NOMO-1 (cell line): ENCODE measurements at regions not wholly inside any gene's neighbourhood (a gene's known extent, or its start where the extent isn't known, plus 50 kb on each side); places are given as distances from the start of the nearest gene placed in this dataset.
A peak's percentile ranks its signal among the peaks of the same experiment; 100 is the strongest.

Source experiments
- DNase-seq, 2 experiments: peaks; one replicate each; lab custom pipeline; 2025; ENCODE audit not compliant: unreplicated experiment in 2 of 2; lab: John Stamatoyannopoulos, UW

- DNase-seq, result peak in 1 of 2 experiments; percentile 24
Observed at GRCh38 chr6:11366183-11366933, 133.9 kb upstream of the NEDD9 start.

DNA sequence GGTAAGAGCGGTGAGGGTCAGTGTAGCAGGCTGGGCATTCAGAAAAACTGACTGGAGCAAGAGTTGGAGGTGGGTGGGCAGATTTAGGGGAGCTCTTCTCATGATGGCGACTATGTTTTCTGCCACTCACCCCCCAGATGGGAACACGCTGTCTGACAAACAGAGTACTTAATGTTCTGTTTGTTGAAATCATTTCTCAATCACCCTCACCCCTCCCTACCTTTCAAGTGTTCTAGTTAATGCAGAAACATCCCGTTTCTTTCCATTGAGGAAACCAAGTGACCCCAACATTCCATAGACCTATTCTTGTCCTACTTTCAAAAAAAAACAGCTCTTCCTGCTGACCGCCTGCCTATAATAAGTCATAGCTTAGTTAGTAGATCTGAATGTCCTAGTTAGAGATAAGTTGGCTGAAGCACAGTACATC lies 132.5 kb upstream of the NEDD9 start:
- no peak for DNase-seq

DNA sequence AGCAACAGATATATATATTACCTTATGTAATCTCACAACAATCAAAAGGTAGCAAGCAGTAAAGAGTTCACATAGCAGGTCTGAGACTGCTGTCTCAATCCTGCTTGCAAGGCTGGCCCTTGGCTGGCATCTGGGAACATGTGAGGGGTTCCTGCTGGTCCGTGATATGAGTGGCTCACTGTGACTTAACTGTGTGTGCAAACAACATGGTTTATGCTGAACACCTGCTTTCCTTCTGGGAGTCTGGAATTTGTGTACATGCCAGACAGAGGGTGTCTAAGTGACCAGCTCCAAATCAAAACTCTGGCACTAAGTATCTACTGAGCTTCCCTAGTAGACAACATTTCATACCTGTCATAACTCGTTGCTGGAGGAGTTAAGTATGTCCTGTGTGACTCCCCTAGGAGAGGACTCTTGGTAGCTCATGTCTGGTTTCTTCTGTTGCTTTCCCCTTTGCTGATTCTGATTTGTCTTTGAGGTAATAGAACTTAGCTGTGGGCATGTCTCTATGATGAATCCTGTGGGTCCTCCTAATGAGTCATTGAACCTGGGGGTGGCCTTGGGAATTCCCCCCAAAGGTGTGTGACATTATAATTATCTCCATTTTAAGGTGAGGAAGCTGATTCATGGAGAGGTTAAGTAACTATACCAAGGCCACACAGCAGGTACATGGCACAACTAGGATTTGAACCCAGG lies 131.6 kb upstream of the NEDD9 start:
- no peak for DNase-seq

GRCh38 chr6:11362564-11362963 lies 130.1 kb upstream of the NEDD9 start:
- DNase-seq, result no peak

DNA sequence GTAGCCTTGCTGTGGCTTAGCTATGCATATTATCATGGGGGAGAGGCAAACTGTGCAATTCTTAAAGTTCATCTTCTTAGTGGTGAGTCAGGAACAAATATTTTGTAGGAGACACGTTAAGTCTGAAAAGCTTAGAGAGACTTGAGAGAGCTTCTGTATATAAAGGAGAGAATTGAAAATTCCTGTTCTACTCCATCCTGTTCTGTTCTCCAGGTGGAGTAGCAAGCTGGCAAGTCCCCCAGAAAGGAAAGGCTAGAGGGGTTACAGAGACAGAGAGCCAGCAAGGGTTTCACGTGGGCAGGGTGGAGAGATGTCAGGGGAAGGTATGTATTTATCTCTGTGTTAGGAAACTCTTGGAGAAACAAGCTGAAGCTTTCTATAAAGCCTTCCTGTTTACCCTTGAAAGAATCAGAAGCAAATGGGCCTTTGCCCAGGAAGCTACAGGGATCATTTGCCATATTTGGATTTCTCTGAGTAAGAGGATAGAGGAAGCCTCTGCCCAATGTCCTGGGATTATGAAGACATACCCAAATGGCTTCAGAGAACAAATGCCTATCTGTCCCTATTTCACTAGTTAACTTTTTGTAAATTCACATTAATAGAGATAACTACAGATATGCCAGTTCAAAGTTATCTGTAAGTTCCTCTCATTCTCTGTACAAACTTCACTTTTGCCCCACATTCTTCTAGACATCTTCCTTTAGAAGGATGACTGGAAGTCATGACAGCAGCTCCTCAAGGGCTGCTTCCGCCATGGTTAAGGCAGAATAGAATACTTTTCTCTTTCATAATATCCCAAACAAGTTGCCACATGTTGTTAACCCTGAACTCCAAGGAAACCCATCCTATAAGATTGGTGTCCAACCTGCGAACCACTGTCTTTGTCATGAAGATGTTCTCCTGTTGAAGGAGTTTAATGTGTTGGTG lies 126.7 kb upstream of the NEDD9 start:
- DNase-seq, result no peak

GRCh38 chr6:11357285-11357684 lies 124.8 kb upstream of the NEDD9 start:
- DNase-seq, result no peak

GRCh38 chr6:11356404-11357155 lies 124.1 kb upstream of the NEDD9 start:
- no peak for DNase-seq

DNA sequence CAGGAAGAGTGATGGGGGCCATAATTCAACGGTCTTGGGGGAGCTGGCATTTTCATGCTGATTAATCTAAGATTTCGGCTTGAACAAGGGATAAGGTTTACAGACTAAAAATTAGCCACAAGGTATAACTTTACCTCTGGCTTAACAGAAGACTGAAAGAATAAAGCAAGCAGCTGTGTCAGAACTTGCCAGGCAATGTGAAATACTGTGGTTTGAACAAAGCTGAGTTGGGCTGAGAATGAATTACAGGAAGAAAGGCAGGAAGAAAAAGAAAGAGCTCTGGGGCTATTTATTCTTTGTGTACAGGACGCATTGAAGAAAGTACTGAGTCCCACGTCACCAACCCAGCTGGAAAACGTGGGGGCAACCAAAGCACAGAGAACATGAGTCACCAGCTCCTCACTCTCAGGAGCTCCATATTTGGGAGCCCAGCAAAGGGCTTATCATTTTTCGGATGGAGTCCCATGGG lies 121.5 kb upstream of the NEDD9 start:
- no peak for DNase-seq

- DNase-seq, result peak; percentile 96 to 99
Observed at GRCh38 chr6:11350294-11350693, 117.8 kb upstream of the NEDD9 start.

DNA sequence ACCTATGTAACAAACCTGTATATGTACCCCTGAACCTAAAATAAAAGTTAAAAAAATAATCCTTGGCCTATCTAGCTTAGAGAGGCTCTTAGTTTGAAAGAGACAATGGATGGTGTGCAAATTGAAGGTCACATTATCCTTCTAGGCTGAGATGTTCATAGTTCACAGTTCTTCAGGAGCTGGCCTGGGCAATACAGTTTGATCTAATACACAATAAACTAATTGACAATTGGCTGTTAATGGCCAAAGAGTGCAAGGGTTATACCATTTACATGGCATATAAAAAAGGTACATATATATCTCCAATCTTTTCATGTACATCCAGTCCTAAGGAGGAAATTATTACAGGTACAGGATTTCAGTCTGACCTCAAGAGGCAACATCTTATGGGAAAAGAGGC lies 117.4 kb upstream of the NEDD9 start:
- DNase-seq, result no peak

DNA sequence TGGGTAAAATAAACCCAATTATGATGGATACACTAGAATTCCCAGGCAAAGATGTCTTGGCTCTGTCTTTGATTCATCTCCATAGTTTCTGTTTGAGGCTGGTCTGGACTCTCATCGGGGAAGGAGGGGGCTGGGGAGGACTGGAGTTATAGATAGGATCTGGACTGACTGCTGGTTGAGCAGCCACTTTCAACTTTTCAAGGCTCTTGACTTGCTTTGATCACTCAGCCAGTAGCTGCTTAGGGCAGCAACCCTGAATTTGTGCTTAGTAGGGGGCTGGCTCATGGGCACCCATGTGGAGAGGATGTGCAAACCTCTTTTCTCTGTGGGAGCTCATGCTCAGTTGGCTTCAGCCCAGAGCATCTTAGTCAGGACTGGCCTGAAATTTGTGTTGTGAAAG lies 114.0 kb upstream of the NEDD9 start:
- no peak for DNase-seq

GRCh38 chr6:11345536-11345935 lies 113.1 kb upstream of the NEDD9 start:
- DNase-seq, result no peak

- DNase-seq, result no peak
Observed at GRCh38 chr6:11343963-11344723, 111.7 kb upstream of the NEDD9 start.

- peak in 1 of 2 experiments; percentile 50 for DNase-seq
Observed at GRCh38 chr6:11341867-11342266, 109.4 kb upstream of the NEDD9 start.

DNA sequence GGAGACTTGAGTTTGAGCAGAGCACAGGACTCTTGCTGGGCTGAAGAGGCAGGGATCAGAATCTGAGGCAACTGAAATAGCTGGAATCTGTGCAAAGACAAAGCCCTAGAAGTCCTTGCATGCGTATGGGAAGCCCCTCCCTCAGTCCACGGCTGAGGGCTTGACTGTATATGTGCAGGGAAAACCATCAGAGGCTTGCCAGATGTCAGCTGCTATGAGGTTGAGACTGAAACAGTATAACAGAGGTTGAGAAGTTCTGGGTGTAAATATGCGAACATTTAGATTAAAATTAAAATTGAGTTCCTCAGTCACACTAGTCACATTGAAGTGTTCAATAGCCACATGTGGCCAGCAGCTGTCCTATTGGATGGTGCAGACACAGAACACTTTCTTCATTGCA lies 108.8 kb upstream of the NEDD9 start:
- DNase-seq, result no peak

- no peak for DNase-seq
Observed at GRCh38 chr6:11339380-11339779, 106.9 kb upstream of the NEDD9 start.

DNA sequence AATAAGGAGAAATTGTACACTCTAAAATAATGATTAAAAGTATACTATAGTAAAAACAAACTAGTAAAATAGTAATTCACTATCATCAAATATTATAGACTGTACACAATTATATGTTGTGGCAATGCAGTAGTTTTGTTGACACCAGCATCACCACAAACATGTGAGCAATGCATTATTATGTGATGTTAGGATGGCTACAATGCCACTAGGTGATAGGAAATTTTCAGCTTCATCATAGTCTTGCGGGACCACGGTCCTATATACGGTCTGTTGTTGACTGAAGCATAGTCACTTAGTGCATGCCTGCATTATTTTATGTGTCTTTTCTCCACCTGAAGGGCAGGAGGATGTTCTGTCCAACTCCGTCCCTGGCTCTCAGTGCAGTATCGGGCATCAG lies 104.8 kb upstream of the NEDD9 start:
- DNase-seq, result no peak

GRCh38 chr6:11335826-11336225 lies 103.4 kb upstream of the NEDD9 start:
- DNase-seq, result no peak

- no peak for DNase-seq
Observed at GRCh38 chr6:11333132-11333849, 100.8 kb upstream of the NEDD9 start.
